Keratinocyte (primary cell): ENCODE measurements at regions not wholly inside any gene's neighbourhood (a gene's known extent, or its start where the extent isn't known, plus 50 kb on each side); places are given as distances from the start of the nearest gene placed in this dataset.

Experiments used
- EZH2 ChIP-seq: IDR thresholded peaks from one replicate; pipeline ENCODE4 v1.6.1; 2012; ENCODE audit warnings: inconsistent platforms, mild to moderate bottlenecking, low read length, moderate library complexity
- TF ChIP-seq, protein P1 (sequence below), 3 experiments: IDR thresholded peaks in 1 of 3; conservative IDR thresholded peaks in 1 of 3; optimal IDR thresholded peaks in 1 of 3; 2 replicates in 2 of 3; 3 replicates in 1 of 3; pipeline versions ENCODE3 to v1.5.1; 2011; ENCODE audit warnings: low read length in 3 of 3, mild to moderate bottlenecking in 3 of 3, moderate library complexity in 2 of 3, control low read depth in 1 of 3, inconsistent platforms in 1 of 3; ENCODE audit not compliant: insufficient read depth in 2 of 3; ENCODE audit errors: extremely low read depth in 1 of 3

DNA sequence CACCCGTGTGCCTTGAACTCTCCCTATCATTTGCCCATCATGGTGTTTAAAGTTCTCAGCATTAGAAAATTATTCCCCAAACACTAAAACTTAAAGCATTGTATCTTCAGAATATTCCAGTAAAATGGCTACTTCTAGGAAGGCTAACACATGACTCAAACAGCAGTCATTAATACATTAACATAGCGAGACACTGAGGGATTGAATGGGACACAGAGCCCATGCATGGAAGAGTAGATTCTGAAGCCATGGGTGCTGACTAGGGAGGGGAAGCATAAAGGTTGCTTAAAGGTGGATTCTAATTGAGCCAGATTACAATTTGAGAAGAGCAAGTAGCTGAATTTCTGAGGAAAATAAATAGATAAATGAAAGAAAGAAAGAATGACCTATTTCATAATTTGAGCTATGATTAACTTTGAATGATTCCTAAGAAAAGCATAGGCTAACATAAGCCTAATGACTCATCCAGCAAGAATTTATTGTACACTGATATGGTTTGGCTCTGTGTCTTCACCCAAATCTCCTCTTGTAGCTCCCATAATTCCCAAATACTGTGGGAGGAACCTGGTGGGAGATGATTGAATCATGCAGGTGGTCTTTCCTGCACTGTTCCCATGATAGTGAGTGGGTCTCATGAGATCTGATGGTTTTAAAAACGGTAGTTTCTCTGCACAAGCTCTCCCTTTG lies 79.8 kb upstream of the PIK3C3 start:
- TF ChIP-seq, protein P1, sequence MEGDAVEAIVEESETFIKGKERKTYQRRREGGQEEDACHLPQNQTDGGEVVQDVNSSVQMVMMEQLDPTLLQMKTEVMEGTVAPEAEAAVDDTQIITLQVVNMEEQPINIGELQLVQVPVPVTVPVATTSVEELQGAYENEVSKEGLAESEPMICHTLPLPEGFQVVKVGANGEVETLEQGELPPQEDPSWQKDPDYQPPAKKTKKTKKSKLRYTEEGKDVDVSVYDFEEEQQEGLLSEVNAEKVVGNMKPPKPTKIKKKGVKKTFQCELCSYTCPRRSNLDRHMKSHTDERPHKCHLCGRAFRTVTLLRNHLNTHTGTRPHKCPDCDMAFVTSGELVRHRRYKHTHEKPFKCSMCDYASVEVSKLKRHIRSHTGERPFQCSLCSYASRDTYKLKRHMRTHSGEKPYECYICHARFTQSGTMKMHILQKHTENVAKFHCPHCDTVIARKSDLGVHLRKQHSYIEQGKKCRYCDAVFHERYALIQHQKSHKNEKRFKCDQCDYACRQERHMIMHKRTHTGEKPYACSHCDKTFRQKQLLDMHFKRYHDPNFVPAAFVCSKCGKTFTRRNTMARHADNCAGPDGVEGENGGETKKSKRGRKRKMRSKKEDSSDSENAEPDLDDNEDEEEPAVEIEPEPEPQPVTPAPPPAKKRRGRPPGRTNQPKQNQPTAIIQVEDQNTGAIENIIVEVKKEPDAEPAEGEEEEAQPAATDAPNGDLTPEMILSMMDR (optimal IDR thresholded peaks at IDR 0.05 in 1 of 3, IDR thresholded peaks at IDR 0.05 in 1 of 3, conservative IDR thresholded peaks at IDR 0.05 in 1 of 3; ENCODE audit: extremely low read depth in 1 of 3, insufficient read depth in 2 of 3, low read length in 3 of 3): no peak
- no peak for TF ChIP-seq EZH2
